ENCODE measurements at regions not wholly inside any gene's neighbourhood (a gene's known extent, or its start where the extent isn't known, plus 50 kb on each side); places are given as distances from the start of the nearest gene placed in this dataset.

DNA sequence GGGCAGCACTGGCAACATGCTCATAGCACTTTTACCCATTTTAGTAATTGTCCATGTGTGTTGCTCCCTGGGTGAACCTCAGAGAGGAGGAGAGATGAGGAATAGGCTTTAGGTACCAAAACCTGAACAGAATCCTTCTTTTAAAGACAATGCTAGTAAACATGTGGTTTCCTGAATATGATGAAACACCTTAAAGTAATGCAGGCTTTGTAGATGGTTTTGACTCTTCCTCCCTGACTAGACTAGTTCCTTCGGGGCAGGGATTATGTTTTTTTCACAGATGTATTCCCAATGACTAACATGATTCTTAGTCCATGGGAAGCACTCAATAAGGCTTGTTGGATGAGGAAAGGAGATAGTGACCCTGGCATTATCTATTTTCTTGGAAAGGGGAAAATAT is 367.6 kb upstream of the JAG1 start:
- H3K4me1 ChIP-seq (ENCODE audit: insufficient read depth, low read length): no peaks in the 10 kb centered on the region
- H3K27ac ChIP-seq (ENCODE audit: low read length): no peak overlapping the region
- no peaks in the 10 kb centered on the region for H3K27me3 ChIP-seq (ENCODE audit: insufficient read depth, low read length)
- H3K9ac ChIP-seq (ENCODE audit: low read depth, low read length): no peak overlapping the region
- no peaks in the 10 kb centered on the region for H3K9me3 ChIP-seq (ENCODE audit: insufficient read depth, low read depth, low read length)
- no peak overlapping the region for H3K4me3 ChIP-seq (ENCODE audit: low read length)
- no peaks in the 10 kb centered on the region for H3K36me3 ChIP-seq (ENCODE audit: insufficient read depth, low read depth, low read length)

DNA sequence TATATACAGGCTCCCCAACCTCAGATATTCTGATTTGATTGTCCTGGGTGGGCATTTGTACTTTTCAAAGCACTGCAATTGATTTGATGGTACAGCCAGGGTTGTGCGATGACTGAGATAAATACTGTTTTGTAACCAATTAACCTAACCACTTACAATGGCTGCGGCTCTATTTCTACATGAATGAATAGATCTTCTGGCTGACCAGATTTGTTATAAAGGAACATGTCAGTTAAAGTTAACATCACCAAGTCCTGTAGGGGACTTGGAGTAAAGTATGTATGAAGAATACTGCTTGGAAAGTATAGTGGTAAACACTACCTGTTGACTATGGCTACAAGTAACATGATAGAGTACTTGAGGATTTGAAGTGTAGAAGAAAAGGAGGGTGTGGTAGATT is 369.2 kb upstream of the JAG1 start:
- no peaks in the 10 kb centered on the region for H3K9me3 ChIP-seq (ENCODE audit: insufficient read depth, low read depth, low read length)
- no peaks in the 10 kb centered on the region for H3K4me1 ChIP-seq (ENCODE audit: insufficient read depth, low read length)
- H3K4me3 ChIP-seq (ENCODE audit: low read length): no peak overlapping the region
- no peak overlapping the region for H3K9ac ChIP-seq (ENCODE audit: low read depth, low read length)
- H3K36me3 ChIP-seq (ENCODE audit: insufficient read depth, low read depth, low read length): no peaks in the 10 kb centered on the region
- H3K27me3 ChIP-seq (ENCODE audit: insufficient read depth, low read length): no peaks in the 10 kb centered on the region
- H3K27ac ChIP-seq (ENCODE audit: low read length): no peak overlapping the region

DNA sequence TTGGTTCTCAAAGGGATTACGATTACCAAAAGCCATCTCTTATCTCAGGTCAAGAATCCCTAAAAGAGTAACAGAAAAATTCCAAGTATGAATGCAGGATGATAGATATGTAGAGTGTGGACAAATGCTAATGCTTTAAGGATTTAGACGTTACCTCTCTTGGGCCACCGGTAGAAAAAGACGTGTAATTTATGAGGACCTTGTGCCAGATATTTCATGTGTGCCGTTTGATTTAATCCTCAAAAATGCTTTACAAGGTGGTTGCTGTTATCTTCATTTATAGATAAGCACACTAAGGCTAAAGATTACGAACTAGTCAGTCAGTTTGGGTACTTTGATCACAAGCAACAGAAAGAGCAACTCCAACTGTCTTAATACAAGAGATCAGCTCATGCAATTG is 370.8 kb upstream of the JAG1 start:
- H3K36me3 ChIP-seq (ENCODE audit: insufficient read depth, low read depth, low read length): no peaks in the 10 kb centered on the region

DNA sequence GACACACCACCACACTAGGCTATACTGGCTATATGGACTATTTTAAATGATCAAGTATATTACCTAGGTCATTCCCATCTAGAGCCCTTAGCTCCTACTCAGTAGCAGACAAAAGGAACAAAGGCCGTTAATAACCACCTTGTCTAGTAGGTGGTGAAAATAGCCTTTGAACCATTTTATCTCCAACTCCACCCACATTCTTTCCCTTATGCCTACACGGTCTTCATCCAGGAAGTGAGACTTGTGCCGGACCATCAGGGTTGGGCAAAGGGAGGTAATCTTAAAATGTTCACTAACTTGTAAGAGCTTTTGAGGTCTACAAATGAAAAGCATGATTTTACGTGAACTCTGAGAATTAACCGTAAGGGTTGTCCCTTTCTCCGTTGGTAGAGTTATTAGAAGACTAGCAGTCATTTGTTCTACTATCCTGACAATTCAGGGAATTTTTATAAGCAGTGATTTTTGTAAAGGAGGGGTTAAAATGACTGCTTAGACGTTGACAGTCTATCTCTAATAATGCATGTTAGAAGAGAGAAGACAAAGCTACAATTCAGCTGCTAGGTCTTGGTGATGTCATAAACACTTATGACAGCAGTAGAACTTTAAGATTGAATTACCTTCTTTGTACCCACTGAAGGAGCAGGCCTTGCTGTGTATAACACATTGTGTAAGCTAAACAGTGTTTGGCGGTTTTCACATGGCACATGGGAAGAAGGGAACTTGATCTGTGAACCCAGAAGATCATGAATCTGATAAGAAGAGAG is 371.8 kb upstream of the JAG1 start:
- no peaks in the 10 kb centered on the region for H3K27me3 ChIP-seq (ENCODE audit: insufficient read depth, low read length)
- no peak overlapping the region for H3K27ac ChIP-seq (ENCODE audit: low read length)
- H3K9ac ChIP-seq (ENCODE audit: low read depth, low read length): no peak overlapping the region
- no peaks in the 10 kb centered on the region for H3K36me3 ChIP-seq (ENCODE audit: insufficient read depth, low read depth, low read length)
- no peak overlapping the region for H3K4me3 ChIP-seq (ENCODE audit: low read length)
- no peaks in the 10 kb centered on the region for H3K4me1 ChIP-seq (ENCODE audit: insufficient read depth, low read length)
- H3K9me3 ChIP-seq (ENCODE audit: insufficient read depth, low read depth, low read length): no peaks in the 10 kb centered on the region

More for the DNA sequence above, 370.8 kb upstream of the JAG1 start:
- Histone ChIP-seq H3K9me3 (ENCODE audit: insufficient read depth, low read depth, low read length) (no peaks in the 10 kb centered on the region), H3K4me3 (ENCODE audit: low read length) (no peak overlapping the region), H3K9ac (ENCODE audit: low read depth, low read length) (no peak overlapping the region), H3K4me1 (ENCODE audit: insufficient read depth, low read length) (no peaks in the 10 kb centered on the region), H3K27me3 (ENCODE audit: insufficient read depth, low read length) (no peaks in the 10 kb centered on the region), H3K27ac (ENCODE audit: low read length) (no peak overlapping the region)

DNA sequence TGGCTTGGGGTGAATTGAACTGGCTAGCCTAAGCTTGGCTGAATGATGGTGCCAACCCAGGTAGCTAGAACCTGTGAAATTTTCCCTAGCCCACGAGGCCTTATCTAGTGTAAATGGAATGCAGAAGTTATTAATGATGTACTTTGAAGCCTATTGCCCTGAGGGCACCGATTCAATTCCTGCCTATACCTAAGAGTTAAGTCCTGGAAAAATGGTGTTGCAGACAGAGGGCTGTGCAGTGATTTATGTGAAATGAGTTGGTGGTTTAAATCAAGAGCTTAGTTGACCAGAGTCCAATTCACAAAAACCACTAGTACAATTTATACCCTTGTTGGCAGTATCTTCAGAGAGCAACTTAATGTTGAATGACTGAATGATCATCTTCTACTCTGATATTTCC is 373.8 kb upstream of the JAG1 start:
- no peak overlapping the region for H3K4me3 ChIP-seq (ENCODE audit: low read length)
- H3K9me3 ChIP-seq (ENCODE audit: insufficient read depth, low read depth, low read length): no peaks in the 10 kb centered on the region
- no peaks in the 10 kb centered on the region for H3K36me3 ChIP-seq (ENCODE audit: insufficient read depth, low read depth, low read length)
- H3K27me3 ChIP-seq (ENCODE audit: insufficient read depth, low read length): no peaks in the 10 kb centered on the region
- no peak overlapping the region for H3K9ac ChIP-seq (ENCODE audit: low read depth, low read length)
- H3K4me1 ChIP-seq (ENCODE audit: insufficient read depth, low read length): 0 out of 2 replicates have a peak, but pooled peaks cover 3% of the 10 kb centered on the region
- no peak overlapping the region for H3K27ac ChIP-seq (ENCODE audit: low read length)

DNA sequence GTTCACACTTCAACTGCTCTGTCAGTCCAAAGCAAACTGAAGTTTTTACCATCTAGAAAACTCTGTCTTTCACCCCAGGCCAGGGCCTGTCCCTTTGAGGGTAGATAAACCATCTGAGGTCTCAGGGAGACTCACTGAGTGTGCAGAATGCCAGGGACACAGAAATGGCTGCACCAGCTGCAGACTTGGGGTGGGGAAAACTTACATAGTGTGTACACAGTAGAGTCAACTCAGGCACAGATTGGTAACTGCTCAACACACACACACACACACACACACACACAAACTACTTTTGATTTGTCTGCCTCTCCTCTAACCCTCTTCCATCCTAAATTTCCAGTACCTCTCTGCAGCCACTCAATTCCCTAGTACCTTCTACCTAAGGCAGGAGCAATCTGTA is 374.9 kb upstream of the JAG1 start:
- 0 out of 2 replicates have a peak, but pooled peaks cover 3% of the 10 kb centered on the region for H3K4me1 ChIP-seq (ENCODE audit: insufficient read depth, low read length)
- H3K27ac ChIP-seq (ENCODE audit: low read length): no peak overlapping the region
- no peaks in the 10 kb centered on the region for H3K9me3 ChIP-seq (ENCODE audit: insufficient read depth, low read depth, low read length)
- no peak overlapping the region for H3K4me3 ChIP-seq (ENCODE audit: low read length)
- no peaks in the 10 kb centered on the region for H3K27me3 ChIP-seq (ENCODE audit: insufficient read depth, low read length)
- H3K9ac ChIP-seq (ENCODE audit: low read depth, low read length): no peak overlapping the region
- no peaks in the 10 kb centered on the region for H3K36me3 ChIP-seq (ENCODE audit: insufficient read depth, low read depth, low read length)

DNA sequence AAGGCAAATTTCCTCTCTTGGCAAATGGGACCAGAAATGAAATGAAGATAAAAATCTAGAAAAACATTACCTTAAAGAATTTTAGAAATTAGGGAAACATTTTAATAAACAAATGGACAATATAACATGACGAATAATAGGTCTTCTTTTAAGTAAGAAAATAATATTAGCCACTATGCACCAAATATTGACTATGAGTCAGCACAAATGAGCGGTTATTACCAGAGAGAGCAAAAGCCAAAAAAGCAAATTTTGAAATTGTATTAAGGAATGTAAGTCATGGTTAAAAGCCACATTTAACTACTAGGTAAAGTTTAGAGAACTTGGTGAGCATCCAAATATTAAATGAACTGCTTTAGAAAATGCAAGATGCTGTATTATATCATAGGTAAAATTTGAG is 376.6 kb upstream of the JAG1 start:
- H3K27ac ChIP-seq (ENCODE audit: low read length): no peak overlapping the region
- H3K4me3 ChIP-seq (ENCODE audit: low read length): no peak overlapping the region
- H3K27me3 ChIP-seq (ENCODE audit: insufficient read depth, low read length): no peaks in the 10 kb centered on the region
- no peak overlapping the region for H3K9ac ChIP-seq (ENCODE audit: low read depth, low read length)
- no peaks in the 10 kb centered on the region for H3K9me3 ChIP-seq (ENCODE audit: insufficient read depth, low read depth, low read length)
- H3K36me3 ChIP-seq (ENCODE audit: insufficient read depth, low read depth, low read length): no peaks in the 10 kb centered on the region
- H3K4me1 ChIP-seq (ENCODE audit: insufficient read depth, low read length): 0 out of 2 replicates have a peak, but pooled peaks cover 3% of the 10 kb centered on the region

DNA sequence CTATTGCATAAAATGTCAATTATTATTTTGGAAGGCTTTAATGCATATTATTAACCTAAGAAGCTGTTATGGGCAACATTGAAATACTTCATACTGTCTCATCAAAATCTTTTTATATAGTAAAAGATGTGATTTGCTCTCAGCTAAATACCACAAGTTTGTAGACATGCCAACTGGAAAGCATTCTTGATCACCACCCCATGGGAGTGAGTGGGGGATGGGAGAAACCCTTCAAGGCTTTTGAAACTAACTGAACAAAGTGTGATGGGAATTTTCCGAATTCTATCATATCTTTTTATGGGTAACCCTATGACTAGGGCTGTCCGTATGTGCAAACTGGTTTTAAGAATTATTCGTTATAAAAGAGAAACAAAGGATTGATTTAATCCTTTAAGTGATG is 377.3 kb upstream of the JAG1 start:
- Histone ChIP-seq H3K9ac (ENCODE audit: low read depth, low read length) (no peak overlapping the region), H3K27ac (ENCODE audit: low read length) (no peak overlapping the region), H3K9me3 (ENCODE audit: insufficient read depth, low read depth, low read length) (no peaks in the 10 kb centered on the region), H3K4me1 (ENCODE audit: insufficient read depth, low read length) (0 out of 2 replicates have a peak, but pooled peaks cover 3% of the 10 kb centered on the region), H3K36me3 (ENCODE audit: insufficient read depth, low read depth, low read length) (no peaks in the 10 kb centered on the region), H3K27me3 (ENCODE audit: insufficient read depth, low read length) (no peaks in the 10 kb centered on the region), H3K4me3 (ENCODE audit: low read length) (no peak overlapping the region)

DNA sequence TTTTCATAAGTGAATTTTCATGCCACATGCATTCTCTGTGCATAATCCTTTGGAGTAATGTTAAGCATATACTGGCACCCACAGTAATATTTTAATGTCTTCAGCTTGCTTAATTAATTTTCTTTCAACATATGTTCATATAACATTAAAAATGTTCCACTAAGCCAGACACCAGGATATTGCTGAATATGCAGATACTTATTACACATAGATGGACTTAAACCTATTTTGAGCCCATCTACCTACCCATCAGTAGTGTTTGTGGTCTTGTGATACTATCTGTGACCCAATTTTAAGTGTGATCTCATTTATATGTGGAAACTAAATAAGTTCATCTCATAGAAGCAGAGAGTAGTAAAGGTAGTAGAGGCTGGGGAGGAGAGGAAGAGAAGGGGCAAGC is 379.5 kb upstream of the JAG1 start:
- no peaks in the 10 kb centered on the region for H3K36me3 ChIP-seq (ENCODE audit: insufficient read depth, low read depth, low read length)
- 0 out of 2 replicates have a peak, but pooled peaks cover 3% of the 10 kb centered on the region for H3K4me1 ChIP-seq (ENCODE audit: insufficient read depth, low read length)
- no peak overlapping the region for H3K27ac ChIP-seq (ENCODE audit: low read length)
- no peaks in the 10 kb centered on the region for H3K9me3 ChIP-seq (ENCODE audit: insufficient read depth, low read depth, low read length)
- H3K27me3 ChIP-seq (ENCODE audit: insufficient read depth, low read length): no peaks in the 10 kb centered on the region
- H3K4me3 ChIP-seq (ENCODE audit: low read length): no peak overlapping the region
- H3K9ac ChIP-seq (ENCODE audit: low read depth, low read length): no peak overlapping the region

DNA sequence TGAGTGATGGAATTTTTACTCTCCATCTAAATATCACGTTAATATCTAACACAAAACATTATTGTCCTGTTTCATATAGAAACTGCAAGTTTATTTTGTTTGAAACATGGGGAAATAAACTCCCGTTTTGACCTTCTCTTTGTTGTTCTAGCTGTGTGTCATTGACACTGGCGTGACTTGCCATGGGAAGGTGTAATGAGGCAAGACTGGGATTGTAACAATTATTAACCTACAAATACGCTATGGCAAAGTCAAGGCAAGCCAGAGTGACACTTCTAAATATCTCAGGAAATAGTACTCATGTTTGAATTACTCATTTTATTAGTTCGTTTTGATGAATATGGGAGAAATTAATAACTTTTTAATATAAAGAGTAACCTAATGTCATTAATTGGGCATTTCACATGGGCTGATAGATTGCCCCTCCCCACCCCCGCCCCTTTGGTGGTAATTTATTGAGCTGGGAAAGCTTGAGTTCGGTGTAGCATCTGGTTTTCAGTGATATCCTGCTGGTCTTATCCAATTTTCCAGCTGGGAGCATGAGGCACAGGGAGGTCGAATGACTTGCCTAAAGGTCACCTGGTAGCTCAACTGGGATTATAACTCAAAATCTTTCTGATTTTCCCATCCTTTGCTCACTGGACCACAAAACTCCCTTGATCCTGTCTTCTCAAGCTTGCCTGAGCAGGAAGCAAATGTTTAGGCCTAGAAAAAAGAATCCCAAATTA is 380.6 kb upstream of the JAG1 start:
- Histone ChIP-seq H3K4me1 (ENCODE audit: insufficient read depth, low read length) (0 out of 2 replicates have a peak, but pooled peaks cover 3% of the 10 kb centered on the region), H3K9me3 (ENCODE audit: insufficient read depth, low read depth, low read length) (no peaks in the 10 kb centered on the region), H3K4me3 (ENCODE audit: low read length) (no peak overlapping the region), H3K36me3 (ENCODE audit: insufficient read depth, low read depth, low read length) (no peaks in the 10 kb centered on the region), H3K27ac (ENCODE audit: low read length) (no peak overlapping the region), H3K9ac (ENCODE audit: low read depth, low read length) (no peak overlapping the region), H3K27me3 (ENCODE audit: insufficient read depth, low read length) (no peaks in the 10 kb centered on the region)

DNA sequence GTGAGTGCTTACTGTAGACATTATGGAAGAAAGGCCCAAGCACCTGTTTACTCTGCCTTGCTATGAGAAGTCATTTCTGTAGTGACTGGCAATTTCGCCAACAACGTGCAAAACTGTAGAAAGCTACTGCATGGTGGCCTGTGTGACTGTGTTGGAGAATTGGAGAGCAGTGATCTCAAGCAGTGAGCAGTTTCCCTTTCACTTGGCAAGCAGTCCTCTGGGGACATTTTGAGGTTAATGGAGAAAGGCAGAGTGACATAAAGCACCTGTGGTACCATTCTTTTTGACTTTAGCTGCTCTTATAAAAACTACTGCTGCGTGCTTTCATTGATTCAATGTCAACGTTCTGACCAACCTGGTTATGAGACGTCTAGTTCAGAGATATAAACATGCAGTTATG is 382.6 kb upstream of the JAG1 start:
- H3K9me3 ChIP-seq (ENCODE audit: insufficient read depth, low read depth, low read length): no peaks in the 10 kb centered on the region
- no peaks in the 10 kb centered on the region for H3K4me1 ChIP-seq (ENCODE audit: insufficient read depth, low read length)
- no peak overlapping the region for H3K27ac ChIP-seq (ENCODE audit: low read length)
- no peaks in the 10 kb centered on the region for H3K27me3 ChIP-seq (ENCODE audit: insufficient read depth, low read length)
- H3K9ac ChIP-seq (ENCODE audit: low read depth, low read length): no peak overlapping the region
- no peak overlapping the region for H3K4me3 ChIP-seq (ENCODE audit: low read length)
- H3K36me3 ChIP-seq (ENCODE audit: insufficient read depth, low read depth, low read length): no peaks in the 10 kb centered on the region

DNA sequence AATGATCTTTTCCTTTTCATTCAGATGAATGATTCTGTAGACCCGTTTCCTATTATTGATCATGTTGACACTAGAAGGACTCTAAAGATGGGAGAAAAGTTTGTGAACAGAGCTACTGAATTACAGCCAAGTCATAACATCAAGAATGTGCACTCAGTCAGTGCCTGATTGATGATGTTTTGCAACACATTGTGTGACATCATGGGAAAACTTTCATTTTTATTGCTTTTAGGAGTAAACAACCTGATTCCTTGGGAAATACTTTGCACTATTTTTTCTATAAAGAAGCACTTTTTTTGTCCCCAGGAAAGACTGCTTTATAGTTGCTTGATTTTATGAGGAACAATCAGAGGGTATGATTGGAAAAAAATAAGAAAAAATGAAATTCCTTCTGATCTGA is 383.8 kb upstream of the JAG1 start:
- Histone ChIP-seq H3K4me1 (ENCODE audit: insufficient read depth, low read length) (no peaks in the 10 kb centered on the region), H3K27ac (ENCODE audit: low read length) (no peak overlapping the region), H3K27me3 (ENCODE audit: insufficient read depth, low read length) (no peaks in the 10 kb centered on the region), H3K9me3 (ENCODE audit: insufficient read depth, low read depth, low read length) (no peaks in the 10 kb centered on the region), H3K9ac (ENCODE audit: low read depth, low read length) (no peak overlapping the region), H3K4me3 (ENCODE audit: low read length) (no peak overlapping the region), H3K36me3 (ENCODE audit: insufficient read depth, low read depth, low read length) (no peaks in the 10 kb centered on the region)

Data from iPS-20b (cell line).